ENCODE measurements at regions not wholly inside any gene's neighbourhood (a gene's known extent, or its start where the extent isn't known, plus 50 kb on each side); places are given as distances from the start of the nearest gene placed in this dataset.
"Not testable (repeated sequence)": the region's sequence is repeated elsewhere in the genome, so short reads cannot be mapped to it uniquely, and the experiment has no call there.

GRCh38 chr6:28809947-28810658, 113.7 kb downstream of the TRIM27 start:
- no peak for DNase-seq

DNA sequence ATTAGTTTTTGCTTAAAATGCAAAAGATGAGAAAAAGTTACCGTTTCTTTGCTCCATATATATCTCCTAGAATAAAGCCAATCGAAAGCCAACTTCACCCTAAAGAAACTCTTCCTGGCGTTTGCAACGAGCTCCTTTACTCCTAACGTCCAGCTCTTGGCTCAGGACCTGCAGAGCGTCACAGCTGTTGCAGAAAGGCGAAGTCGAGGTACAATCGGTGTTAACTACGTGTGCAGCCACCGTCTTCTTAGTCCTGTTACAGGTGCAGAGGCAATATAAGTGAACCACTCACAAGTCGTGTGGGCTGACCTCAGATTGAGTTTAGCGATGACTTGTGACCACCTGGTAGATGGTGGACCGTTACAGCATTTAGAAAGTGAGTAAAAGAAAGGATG, 113.1 kb downstream of the TRIM27 start:
- DNase-seq, result no peak

DNA sequence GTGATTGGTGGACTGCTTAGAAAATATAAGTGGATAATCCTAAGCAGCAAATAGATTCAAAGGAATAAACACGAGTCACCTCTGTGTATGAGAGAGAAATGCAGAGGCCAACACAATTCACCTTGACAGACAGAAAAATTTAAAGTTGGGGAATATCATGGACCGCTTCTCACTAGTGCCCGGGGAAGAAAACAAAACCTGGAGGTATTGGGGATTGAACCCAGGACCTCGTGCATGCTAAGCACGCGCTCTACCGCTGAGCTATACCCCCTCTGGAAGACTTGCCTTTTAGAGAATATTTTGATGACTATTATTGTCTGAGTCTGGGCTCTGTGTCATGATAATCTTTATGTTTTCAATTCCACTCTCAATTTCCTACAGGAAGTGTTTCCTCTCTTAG, 111.9 kb downstream of the TRIM27 start:
- no peak for DNase-seq

GRCh38 chr6:28812778-28813569, 110.8 kb downstream of the TRIM27 start:
- DNase-seq, result no peak

- DNase-seq, result no peak
Observed at GRCh38 chr6:28814032-28814976, 109.5 kb downstream of the TRIM27 start.

GRCh38 chr6:28816339-28816908, 107.4 kb downstream of the TRIM27 start:
- DNase-seq, result no peak

DNA sequence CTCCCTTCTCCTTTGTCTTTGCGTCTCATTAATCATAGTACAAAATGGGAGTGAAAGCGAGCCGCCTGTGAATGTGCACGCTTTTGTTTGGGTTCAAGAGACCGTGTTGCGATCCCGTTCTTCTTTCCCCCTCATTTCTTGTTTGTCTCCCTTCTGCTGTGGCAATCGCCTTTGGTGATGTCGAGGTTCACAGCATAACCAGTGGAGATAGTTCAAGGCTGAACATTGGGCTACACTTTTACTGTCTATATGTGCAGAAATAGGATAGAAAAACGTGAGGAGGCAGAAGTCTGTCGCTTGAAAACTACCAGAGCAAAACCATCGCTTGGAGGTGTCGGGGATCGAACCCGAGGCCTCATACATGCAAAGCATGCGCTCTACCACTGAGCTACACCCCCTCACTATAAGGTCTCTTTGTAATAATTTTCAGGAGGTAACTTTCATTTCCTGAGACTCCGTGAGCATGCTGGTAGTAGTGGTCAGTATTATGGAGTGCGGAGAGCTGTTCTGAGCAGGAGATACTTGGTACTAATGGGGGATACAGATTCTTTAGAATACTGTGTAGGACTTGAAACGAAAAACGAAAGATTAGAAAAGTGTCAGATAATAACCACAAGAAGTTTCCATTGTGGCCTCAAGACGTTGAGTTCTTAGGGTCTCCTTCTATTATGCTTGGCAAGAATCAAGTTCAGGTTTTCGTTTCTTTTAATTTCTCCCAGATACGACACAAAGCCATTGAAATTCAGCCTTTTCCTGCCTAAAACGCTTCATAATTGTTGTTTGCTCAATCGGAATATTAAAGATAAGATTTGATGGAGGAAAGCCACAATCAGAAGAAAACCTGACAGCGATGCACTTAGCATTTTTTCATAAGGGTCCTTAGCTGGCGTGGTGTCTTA, 106.6 kb downstream of the TRIM27 start:
- DNase-seq, result no peak

DNA sequence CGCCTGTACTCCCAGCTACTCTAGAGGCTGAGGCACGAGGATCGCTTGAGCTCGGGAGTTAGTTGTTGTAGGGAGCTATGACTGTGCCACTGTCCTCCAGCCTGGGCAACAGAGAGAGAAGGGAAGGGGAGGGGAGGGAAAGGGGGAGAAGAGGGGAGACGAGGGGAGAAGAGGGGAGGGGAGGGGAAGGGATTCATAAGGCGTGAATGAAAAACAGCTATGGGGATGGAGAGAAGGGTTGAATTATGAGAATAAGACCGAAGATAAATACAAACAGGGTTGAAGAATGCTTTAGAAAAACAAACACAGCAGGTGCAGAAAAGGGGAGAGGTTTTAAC, 106.0 kb downstream of the TRIM27 start:
- DNase-seq, result no peak

DNA sequence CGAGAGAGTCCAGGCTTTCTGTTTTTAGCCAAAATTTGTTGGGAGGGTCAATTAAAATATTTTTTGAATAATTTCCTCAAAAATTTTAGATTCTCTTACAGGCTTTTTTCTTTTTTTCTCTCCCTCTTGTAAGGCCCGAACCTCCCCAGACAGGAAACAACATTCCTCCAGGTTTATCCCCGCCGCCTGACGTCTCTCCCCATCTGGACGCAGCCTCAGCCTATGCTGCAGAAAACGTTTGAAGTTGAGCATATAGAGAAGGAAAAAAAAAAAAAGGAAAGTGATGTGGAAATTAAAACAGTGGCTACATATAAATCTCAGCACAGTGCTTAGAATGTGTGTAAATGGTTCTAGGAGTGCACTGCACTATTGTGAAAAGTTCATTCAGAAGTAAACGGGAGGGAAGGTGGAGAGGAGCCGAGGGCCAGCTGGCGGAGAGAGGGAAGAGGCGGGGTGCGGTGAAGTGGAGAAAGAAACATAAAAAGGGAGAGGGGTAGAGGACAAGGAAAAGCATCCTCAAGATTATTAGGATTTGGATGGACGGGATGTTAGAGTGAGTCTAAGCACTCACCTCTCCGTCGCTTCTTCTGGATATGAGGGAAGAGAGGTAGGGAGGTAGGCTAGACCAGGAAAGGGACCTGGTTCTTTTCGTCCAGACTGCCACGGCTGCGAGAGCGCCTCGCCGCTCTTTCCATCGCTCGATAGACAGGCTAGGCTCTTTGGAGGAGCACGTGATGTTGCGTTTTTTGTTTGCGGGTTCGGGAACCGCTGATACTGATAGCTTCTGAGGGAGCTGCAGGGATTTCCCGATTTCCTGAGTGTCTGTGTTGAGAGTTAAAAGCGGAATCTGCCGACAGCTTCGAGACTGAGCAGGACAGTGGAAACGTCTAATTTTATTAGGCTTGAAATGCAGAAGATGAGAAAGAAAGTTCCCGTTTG, 98.7 kb downstream of the TRIM27 start:
- DNase-seq, result no peak

GRCh38 chr6:28825732-28826293, 98.0 kb downstream of the TRIM27 start:
- DNase-seq, result no peak

- not testable (repeated sequence) for DNase-seq
Observed at GRCh38 chr6:28831683-28832082, 92.1 kb downstream of the TRIM27 start.

DNA sequence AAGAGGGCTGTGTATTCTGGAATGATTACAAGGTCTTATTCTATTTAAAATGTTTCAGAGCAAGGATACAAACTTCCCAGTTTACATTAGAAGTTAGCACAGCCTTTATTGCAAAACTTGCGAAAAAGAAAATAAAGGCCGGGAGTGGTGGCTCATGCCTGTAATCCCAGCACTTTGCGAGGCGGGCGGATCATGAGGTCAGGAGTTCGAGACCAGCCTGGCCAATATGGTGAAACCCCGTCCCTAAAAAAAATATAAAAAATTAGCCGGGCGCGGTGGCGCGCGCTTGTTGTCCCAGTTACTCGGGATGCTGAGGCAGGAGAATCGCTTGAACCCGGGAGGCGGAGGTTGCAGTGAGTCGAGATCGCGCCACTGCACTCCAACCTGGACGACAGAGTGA, 87.1 kb downstream of the TRIM27 start:
- not testable (repeated sequence) for DNase-seq

DNA sequence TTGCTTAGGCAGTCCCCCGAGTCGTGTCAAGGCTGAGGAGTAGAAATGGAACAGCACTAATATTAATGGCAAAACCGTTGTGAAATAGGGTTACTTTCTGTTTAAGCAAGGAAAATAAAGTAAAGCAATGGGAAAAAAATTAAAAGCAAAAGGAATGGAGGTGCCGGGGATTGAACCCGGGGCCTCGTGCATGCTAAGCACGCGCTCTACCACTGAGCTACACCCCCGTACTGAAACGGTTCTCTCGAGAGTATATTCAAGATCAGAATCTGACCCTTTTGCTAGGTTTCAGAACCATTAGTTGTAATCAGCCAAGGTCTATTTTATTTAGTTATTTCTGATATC, 85.5 kb downstream of the TRIM27 start:
- peak; percentile 79 for DNase-seq

DNA sequence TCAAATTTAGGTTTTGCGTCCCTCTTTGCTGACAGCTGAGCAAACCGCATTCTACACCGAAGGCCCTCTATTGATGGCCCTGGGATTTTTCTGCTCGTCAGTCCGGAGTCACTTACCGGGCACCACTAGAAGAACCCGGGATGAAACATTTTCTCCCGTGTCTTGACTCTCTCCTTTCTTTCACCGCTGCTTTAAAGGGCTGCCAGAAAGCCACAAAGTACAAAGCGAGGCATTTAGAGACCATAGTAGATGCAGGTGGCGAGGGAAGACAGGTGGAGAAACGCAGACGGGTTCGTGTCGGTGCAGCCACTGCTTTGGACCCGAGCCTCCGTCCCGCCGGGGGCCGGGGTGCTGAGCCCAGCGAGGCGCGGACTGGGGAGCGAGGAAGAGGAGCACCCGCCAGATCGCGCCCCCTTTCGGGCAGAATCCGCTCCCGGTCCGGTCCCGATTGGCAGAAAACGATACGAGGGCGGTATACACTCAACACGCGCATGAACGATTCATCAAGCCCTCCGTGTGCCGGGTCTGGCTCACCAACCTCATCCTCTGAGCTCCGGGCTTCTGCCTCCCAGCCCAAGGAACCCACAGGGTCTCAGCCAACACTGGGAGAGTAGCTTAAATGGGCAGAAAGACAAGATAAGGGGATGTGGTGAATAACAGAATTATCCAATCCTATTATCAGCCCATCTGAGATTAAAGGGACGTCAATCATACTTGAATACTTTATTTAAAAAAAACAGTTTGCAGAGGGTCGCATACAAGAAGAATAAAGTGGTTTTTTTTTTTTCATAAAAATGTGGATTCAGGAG, 84.9 kb downstream of the TRIM27 start:
- peak; percentile 77 for DNase-seq

DNA sequence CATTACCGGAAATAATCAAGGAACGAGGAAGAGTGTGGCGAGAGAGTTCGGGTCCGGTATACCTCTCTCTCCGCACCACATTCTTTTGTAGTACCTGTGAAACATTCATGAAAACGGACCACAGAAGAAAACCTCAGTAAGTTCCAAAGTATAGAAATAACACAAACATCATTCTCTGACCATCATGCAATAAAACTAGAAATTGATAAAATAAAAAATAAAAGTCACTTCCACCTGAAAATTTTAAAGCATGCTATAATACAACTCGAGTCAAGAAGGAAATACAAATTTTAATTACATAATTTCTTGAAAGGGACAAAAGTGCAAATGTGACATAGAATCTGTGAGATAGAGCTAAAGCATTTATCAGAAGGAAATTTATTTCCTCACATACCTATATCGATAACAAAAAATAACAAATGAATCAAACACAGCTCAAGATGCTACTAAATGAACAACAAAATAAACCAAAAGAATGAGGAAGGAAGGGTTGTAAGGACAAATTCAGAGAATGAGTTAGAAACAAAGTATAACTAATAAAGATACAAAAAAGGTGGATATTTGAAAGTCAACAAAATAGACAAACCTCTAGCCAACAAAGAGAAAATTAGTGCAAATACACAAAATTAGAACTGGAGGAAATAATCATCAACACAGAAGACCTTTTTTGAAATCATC, 84.2 kb downstream of the TRIM27 start:
- DNase-seq, result no peak

- DNase-seq, result no peak
Observed at GRCh38 chr6:28841290-28841689, 82.5 kb downstream of the TRIM27 start.

DNA sequence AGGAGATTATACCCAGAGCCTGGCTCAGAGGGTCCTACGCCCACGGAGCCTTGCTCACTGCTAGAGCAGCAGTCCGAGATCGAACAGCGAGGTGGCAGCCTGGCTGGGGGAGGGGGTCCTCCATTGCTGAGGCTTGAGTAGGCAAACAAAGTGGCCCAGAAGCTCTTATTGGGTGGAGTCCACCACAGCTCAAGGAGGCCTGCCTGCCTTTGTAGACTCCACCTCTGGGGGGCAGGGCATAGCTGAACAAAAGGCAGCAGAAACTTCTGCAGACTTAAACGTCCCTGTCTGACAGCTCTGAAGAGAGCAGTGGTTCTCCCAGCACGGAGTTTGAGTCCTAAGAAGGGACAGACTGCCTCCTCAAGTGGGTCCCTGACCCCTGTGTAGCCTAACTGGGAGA, 75.0 kb downstream of the TRIM27 start:
- DNase-seq, result peak; percentile 31
